Ramos (cell line): ENCODE measurements at regions not wholly inside any gene's neighbourhood (a gene's known extent, or its start where the extent isn't known, plus 50 kb on each side); places are given as distances from the start of the nearest gene placed in this dataset.
"Not testable (repeated sequence)": the region's sequence is repeated elsewhere in the genome, so short reads cannot be mapped to it uniquely, and the experiment has no call there.

Source experiments
- in situ Hi-C: fragments of 300-500 bp; cut with MboI; formaldehyde crosslinking; loops from one replicate; pipeline ENCODE4 v1.14.3; 2022; ENCODE audit warnings: low sequenced_read_pairs; ENCODE audit not compliant: unreplicated experiment

DNA sequence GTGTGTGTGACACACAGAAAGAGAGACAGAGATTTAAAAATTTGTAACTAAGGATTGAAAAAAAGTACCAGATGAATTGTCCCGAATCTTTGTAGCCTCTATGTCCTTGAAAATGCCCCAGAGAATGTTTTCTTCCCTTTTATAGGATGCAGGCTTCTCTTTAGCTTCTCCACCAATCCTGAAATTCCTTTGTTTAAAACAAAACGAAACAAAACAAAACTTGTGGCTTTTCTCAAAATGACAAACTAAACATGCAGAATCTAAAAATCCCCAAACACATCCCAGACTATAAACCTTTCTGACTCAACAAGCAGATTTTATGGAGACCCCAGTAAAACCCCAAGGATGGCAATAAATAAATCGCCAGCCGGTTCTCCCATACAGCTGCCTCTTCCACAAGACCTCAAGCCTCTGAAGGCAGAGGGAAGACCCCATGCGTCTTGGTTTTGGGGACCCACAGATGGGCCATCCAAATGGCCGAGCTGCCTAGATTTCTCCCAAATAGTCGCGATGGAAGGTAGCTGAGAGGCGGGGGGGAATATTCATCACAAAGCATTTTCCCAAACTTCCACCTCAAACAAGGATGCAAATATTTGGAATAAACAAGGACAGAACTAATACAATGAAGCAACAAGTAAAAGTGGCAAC lies 269.5 kb upstream of the FOXF1 start:
- in situ Hi-C loops = no loop called here

DNA sequence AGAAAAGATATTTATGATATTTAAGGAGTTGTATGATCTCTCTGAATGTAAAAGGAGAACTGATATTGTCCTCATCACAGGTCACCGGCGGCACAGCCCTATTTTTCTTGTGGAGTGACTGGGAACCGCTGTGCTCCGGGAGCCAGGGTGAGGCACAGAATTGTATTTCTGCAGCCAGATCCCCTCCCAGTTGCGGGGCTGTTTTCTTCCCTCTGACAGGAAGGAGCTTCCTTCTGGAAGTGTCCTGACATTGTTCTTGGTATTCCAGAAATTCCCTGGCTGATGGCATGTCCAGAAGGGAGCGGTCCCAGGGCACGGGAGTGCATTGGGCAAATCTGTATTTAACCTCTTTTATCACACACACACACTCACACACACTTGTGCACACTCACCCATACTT lies 268.6 kb upstream of the FOXF1 start:
- in situ Hi-C loops = no loop called here

DNA sequence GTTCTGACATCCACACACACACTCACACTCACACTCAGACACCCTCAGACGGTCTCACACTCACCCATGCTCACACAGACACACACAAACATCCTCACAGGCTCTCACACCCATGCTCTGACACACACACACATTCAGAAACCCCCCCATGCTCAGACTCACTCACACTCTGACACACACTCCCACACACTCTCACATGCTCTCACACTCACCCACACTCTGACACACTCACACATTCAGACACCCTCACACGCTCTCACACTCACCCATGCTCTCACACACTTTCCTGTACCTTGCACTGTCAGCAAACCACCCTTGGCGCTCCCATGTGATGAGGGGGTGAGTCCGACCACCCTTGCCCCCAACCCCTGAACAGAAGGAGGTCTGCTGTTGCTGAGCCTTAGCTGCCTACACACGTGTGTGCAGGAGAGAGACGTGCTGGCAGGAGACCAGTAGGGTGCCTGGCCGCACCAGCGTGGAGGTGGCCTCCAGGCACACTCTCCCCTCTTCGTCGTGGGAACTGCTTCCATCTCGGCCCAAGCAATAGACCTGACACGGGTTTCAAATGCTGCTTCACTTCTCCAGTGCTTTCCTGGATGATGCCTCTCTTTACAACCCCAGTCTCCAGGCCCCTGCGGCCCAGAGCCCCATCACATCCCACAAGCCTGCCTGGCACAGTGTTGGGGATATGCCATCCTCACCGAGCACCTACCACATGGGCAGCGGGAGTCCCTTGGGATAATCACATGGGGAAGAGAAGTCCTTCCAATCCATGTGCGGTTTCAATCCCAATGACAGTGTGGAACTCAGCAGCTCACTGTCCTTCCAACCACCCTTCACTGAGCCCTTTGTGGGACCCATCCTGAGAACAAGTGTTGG lies 267.8 kb upstream of the FOXF1 start:
- in situ Hi-C loops = no loop called here

DNA sequence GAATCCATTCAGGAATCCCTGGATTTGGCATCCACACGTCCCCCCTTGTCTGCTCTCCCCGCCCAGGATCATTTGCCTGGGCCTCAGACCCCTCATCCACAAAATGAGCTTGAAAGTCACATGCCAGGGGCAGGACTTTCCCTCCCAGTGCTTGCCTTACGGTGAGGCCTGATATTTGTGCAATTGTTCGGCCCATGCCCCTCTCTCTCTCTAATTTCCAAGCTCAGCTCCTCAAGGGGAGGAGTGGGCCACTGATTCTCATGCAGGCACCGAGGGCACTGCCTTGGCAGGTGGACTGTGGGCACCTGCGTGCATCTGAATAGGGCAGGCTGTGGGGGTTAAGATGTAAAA lies 267.2 kb upstream of the FOXF1 start:
- in situ Hi-C loops = no loop called here

DNA sequence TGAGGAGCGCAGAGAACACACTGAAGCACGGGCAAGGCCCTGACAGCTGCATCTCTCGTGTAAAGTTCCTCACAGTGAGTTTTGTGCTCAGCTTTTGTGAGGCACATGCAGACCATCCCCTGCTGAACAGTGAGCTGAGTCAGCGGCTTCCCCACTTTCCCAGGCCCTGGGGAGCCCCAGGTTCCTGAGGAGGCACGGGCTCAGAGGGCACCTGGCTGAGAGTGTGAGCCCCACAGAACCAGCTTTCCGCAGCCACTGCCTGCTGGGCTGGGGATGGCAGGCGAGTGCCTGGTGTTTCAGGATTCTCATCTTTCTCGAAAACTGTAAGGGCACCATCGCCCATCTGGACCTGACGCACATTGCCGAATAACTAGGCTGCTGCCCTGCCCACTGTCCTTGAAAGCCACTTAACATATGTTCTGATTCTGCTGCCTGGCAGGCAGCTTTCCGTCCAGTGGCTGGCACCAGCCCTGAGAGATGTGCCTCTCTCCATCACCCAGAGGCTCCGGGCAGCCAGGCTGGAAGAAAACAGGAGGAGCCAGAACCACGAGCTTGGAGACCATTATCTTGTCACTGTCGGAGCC lies 266.7 kb upstream of the FOXF1 start:
- in situ Hi-C loops = no loop called here

DNA sequence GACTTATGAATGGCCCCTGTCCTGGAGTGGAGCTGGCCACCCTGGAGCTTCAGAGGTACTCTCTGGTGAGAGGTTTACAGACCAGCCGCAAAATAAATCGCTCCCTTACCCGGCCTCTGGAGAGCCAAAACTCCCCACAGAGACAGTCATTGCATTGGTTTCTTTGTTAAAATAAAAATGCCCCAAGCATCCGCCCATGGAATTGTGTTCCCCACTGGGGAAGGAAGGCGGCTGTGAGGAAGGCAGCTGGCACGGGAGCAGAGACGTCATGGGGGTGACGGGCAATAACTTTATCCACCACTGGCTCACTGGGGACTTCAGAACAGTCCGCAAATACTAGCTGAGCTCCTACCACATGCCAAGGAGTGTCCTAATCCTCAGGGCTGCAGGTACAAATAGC lies 266.2 kb upstream of the FOXF1 start:
- in situ Hi-C loops = no loop called here

DNA sequence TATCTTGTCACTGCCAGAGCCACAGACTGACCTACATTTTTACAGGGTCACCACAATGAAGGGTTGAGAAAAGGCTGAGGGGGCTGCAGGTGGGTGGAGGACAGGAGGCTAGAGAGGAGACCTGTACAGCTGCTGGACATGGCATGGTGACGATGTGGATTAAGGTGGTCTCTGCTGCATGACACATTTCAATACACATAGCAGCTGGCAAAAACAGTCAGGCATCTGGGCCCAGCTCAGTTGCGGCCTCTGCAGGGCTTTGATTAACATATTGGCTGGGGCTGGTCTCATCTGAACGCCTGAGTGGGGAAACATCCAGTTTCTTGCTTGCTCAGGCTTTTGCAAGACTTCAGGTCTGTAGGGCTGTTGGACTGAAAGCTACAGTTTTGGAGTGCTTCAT lies 265.4 kb upstream of the FOXF1 start:
- in situ Hi-C loops = no loop called here

DNA sequence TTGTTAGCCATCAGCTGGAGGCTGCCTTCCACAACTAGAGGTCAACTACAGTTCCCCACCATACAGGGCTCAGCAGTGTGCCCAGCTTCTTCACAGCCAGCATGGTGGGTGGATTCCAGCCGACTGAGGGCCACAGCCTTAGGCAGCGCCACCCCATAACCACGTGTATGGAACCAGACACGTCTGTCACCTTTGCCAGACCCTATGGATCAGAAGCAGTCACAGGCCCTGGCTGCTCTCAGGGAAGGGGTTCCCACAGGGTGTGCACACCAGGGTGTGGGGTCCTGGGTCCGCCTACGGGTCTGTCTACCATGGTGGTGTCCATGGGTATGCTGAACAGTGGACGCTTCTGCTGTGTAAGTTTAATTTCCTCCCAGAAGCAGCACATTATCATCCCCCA lies 265.0 kb upstream of the FOXF1 start:
- in situ Hi-C loops = no loop called here

DNA sequence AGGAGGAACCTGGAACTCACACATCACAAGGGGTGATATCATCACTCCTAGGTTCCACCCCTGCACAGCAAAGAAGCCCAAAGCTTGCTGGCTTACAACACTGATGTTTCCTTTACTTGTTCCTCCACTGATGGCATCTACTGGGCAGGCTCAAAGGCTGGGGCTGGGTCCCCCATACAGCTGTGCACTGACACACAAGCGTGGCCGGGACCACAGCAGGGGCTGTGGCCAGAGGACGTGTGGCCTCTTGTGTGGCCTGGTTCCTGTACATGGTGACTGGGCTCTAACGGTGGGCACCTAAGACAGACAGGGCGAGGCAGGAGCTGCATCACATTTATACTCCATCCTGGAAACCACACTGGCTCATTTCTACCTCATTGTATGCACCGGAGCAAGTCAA lies 264.4 kb upstream of the FOXF1 start:
- in situ Hi-C loops = no loop called here

DNA sequence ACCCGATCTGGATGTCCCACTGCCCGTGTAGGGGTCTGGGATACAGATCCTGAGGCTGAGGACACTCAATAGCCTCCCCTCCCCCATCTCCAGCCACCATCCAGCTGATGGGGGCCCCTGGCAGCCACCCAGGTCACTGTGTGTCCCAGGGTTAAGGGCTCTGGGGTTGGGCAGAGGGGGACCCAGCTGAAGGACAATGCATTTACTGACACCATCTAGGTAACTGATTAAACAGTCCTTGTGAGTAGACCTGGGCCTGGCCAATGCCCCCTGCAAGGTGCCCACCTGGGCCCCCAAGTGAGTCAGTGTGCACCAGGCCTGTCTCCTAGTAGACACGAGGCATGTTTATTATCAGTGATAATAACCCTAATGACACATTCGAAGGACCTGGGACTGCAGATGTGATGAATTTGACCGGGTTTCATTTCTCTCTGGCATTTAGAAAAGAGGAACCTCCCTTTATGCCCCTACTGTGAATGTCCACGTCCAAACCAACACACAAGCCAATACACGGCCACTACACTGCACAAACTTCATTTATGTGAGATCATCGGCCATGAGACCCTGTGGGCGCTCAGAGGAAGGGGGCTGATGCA lies 261.9 kb upstream of the FOXF1 start:
- in situ Hi-C loops = no loop called here

DNA sequence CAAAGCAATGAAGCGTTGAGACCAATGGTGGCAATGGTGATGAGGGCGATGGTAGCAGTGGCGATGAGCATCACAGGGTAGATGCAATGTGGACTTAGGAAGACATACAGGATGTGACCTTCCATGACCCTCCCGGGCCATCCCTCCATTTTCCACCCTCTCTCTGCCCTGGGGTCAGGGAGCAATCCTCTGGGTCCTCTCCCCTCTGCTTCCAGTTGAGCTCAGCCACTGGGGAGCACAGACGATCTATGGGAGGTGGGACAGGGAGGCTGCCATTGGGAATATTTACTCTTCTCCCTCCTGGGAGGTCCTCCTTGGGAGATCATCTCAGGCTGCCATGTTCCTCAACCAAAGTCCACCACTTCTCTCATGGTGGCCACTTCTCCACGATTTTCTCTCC lies 260.7 kb upstream of the FOXF1 start:
- in situ Hi-C loops = no loop called here

DNA sequence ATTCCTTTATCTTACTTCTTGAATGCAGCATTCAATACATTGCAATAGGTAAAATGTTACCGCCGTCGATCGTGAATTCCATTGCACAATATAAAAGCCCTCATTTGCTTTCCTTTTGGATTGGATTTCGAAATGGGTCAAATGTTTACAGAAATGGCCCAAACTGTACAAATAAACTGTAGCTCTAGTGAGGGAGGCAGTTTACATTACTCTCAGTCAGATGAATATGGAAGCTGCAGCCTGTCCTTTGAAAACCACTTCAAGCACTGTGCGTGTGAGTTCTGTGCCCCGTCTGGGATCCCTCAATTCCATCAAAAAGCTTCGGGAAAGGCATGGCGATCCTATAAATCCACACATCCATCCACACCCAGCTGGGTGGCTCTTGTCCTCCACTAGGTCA lies 258.6 kb upstream of the FOXF1 start:
- in situ Hi-C loops = no loop called here

DNA sequence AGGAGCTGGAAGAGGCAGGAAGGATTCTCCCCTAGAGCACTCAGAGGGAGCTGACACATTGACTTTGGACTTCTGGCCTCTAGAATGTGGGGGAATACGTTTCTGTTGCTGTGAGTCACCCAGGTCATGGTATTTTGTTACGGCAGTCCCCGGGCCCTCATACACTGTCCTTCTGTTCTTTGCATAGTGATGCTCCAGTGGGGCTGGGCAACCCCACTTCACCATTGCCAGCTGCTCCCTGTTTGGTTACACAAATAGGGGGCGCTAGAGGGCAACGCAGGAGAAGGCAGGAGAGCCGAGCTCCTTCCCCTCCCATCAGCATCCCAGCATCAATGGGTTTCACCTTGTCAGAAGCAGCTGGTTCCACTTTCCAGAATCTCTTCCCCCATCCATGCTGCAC lies 257.7 kb upstream of the FOXF1 start:
- in situ Hi-C loops = no loop called here

DNA sequence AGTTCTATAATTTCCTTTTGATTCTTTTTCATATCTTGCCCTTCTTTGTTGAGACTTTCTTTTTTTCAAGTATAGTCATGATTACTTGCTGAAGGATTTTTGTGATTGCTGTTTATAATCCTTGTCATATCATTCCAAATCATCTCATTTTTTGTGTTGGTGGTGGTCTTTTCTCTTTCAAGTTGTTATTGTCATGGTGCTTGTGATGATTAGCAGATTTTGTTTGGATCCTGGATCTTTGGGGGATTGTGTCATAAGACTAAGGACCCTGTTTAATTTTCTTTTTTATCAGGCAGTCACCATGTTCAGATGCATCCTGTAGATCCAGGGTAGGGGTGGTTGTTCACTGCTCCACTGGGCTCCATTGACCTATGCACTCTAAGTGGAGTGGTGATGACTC lies 254.4 kb upstream of the FOXF1 start:
- in situ Hi-C loops = no loop called here

DNA sequence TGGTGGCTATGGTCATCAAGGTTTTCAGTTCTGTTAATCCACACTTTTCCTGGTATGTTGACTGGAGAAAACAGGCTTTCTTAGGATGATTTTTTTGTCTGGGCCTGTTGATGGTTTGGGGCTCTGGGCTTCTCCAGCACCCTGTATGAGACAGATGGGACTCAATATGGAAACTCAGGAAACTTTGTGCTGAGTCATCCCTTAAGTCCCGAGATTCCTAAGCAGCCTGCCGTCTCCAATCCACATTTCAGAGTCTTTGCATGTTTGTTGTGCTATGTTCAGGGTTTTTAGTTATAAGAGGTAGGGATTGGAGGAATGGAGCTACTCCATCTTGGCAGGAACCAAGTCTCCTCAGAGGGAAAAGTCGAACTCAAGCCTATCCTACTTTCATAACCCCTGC lies 253.3 kb upstream of the FOXF1 start:
- in situ Hi-C loops = no loop called here

DNA sequence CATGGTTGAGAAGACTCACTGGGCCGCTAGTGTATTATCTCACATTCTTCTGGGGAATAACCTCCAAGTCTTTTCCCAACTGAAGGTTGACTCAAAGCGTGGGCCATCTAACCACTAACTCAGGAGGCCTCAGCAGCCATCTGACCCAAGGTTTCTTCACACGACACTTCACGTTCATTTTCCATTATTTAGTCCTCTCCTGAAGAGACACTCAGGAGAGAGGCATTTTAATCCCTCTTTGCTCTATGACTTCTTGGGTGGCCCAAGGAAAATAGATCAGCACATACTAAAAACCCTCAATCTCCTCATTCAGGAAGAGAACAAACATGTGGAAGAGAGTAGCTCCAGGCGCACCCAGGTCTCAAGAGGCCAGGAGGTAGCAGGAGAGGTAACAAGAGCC lies 252.8 kb upstream of the FOXF1 start:
- in situ Hi-C loops = no loop called here

DNA sequence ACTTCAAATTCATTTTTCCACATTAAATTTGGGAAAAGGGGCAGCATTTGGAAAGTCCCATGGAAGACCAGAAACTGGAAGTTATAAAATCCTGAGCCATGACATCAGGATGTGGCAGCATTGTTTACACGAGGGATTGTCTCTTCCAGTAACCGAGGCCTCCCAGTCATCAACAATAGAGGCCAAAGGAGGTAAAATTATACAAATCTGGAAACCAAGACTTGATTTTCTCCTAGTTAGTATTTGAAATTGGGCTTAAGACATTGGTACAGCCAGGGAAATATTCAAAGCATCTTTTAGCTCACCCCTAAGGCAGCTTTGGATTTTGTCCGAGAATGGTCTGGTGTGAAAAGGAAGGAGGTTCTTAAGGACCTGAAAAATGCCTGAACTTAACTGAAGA lies 251.6 kb upstream of the FOXF1 start:
- in situ Hi-C loops = no loop called here

DNA sequence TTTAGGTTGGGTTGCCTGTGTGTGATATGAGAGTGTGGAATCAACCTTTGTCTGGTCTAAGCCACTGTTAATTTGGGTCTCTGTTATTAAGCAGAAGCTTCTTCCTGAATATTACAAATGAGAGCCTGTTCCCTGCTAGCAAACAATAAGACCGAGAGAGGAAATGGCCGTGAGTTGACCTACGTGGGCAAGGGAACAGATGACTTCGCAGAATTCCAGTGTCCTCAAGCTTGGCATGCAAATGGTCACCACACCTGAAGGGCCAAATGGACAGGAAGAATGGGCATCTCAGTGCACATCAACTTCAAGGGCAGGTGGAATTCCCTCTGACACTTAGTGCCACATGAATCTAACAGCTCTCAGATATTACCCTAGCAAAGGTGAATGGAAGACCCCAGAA lies 250.8 kb upstream of the FOXF1 start:
- in situ Hi-C loops = no loop called here

DNA sequence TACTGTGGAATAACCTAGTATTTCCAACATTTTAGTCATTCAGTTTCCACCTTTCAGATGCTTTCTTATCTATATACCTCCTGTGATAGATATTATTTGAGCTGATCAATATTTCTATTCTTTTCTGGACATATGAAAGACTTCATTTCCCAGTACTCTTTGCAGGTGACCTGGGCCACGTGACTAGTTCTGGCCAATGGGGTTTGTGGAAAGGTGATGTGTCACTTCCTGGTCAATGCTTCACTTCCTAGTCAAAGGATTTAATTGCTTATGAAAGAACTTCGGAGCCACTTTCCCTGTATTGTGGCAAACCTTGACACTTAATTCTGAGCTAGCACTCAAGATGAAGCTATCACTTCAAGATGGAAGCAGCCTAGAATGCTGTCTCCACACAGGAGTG lies 248.9 kb upstream of the FOXF1 start:
- in situ Hi-C loops = no loop called here

DNA sequence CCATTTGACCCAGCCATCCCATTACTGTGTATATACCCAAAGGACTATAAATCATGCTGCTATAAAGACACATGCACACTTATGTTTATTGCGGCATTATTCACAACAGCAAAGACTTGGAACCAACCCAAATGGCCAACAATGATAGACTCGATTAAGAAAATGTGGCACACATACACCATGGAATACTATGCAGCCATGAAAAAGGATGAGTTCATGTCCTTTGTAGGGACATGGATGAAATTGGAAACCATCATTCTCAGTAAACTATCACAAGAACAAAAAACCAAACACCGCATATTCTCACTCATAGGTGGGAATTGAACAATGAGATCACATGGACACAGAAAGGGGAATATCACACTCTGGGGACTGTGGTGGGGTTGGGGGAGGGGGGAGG lies 242.7 kb upstream of the FOXF1 start:
- in situ Hi-C loops = not testable (repeated sequence)

DNA sequence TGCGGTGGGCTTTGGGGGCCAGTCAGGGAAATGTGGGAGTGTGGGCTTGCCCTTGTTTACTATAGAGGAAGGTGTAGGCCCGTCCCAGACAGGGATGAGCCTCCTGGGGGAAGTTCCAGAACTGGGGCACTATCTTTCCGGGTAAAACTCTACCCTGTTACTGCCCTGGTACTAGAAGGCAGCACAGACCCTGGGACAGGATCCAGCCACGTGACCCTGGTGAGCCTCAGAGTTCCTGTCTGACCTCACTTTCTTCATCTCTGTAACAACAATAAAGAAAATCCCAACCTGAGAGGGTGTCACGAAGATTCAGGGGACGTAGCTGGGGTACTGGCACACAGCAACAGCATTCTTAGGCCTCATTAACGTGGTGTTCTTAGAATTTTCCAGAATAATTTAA lies 239.6 kb upstream of the FOXF1 start:
- in situ Hi-C loops = no loop called here
